H1 (cell line): ENCODE measurements at regions not wholly inside any gene's neighbourhood (a gene's known extent, or its start where the extent isn't known, plus 50 kb on each side); places are given as distances from the start of the nearest gene placed in this dataset.
A peak's percentile ranks its signal among the peaks of the same experiment; 100 is the strongest.

Source experiments
- CTCF ChIA-PET: fragments of 300-600 bp; sonication (Branson Sonifier 250); formaldehyde crosslinking; loops from one replicate; lab custom pipeline; 2021; ENCODE audit not compliant: partially characterized antibody; lab: Charles Lee
- POLR2A ChIA-PET: fragments of 300-600 bp; sonication (Branson Sonifier 250); formaldehyde crosslinking; loops from one replicate; lab custom pipeline; 2021; ENCODE audit warnings: inconsistent platforms; ENCODE audit not compliant: partially characterized antibody; lab: Charles Lee
- DNase-seq, 2 experiments: peaks; one replicate each; pipeline versions ENCODE4 v3.0.0 to v3.0.0-alpha.2; 2010 to 2022; ENCODE audit warnings: low spot score in 2 of 2, low read depth in 1 of 2, mixed read lengths in 1 of 2
- FAIRE-seq: peaks from 2 replicates; lab custom pipeline; 2011; peaks lifted over from hg19 to GRCh38; lab: Jason Lieb, UNC
- H2AFZ ChIP-seq: 2 replicates; pipeline ENCODE4 v1.8.1; 2012; ENCODE audit warnings: low read length, inconsistent platforms
- H2AK5ac ChIP-seq: 2 replicates; pipeline ENCODE4 v1.6.1; 2013; ENCODE audit warnings: low read depth, low read length
- H2BK120ac ChIP-seq: replicated peaks from 2 replicates; pipeline ENCODE3; 2013; ENCODE audit warnings: low read depth, low read length, inconsistent platforms
- H2BK12ac ChIP-seq: 2 replicates; pipeline ENCODE4 v1.6.1; 2013; ENCODE audit warnings: low read depth, low read length
- H2BK15ac ChIP-seq: 2 replicates; pipeline ENCODE4 v1.6.1; 2013; ENCODE audit warnings: low read length
- H2BK20ac ChIP-seq: 2 replicates; pipeline ENCODE4 v1.6.1; 2013; ENCODE audit warnings: low read length
- H2BK5ac ChIP-seq: 2 replicates; pipeline ENCODE4 v1.6.1; 2013; ENCODE audit warnings: low read depth, low read length
- H3K14ac ChIP-seq: 2 replicates; pipeline ENCODE4 v1.6.1; 2013; ENCODE audit warnings: inconsistent platforms; ENCODE audit not compliant: insufficient read length
- H3K18ac ChIP-seq: 2 replicates; pipeline ENCODE4 v1.6.1; 2013; ENCODE audit warnings: low read length; ENCODE audit errors: extremely low read depth
- H3K23ac ChIP-seq: 2 replicates; pipeline ENCODE4 v1.6.1; 2013; ENCODE audit warnings: inconsistent platforms; ENCODE audit not compliant: insufficient read length
- H3K23me2 ChIP-seq: 2 replicates; pipeline ENCODE4 v1.6.1; 2013; ENCODE audit warnings: low read depth, low read length
- H3K27ac ChIP-seq: 2 replicates; pipeline ENCODE4 v1.6.1; 2011; ENCODE audit warnings: low read depth, low read length, inconsistent platforms
- H3K27me3 ChIP-seq, 4 experiments: replicated peaks in 1 of 4; 1 replicate in 1 of 4; 2 replicates in 3 of 4; pipeline versions ENCODE4 v1.6.1 to v1.8.1; 2011 to 2013; ENCODE audit warnings: low read length in 3 of 4, mild to moderate bottlenecking in 3 of 4, inconsistent platforms in 2 of 4, mixed read lengths in 2 of 4, moderate library complexity in 1 of 4; ENCODE audit not compliant: control insufficient read depth in 3 of 4, insufficient read depth in 3 of 4; ENCODE audit errors: extremely low read depth in 1 of 4
- H3K36me3 ChIP-seq, 4 experiments: 2 replicates each; pipeline versions ENCODE4 v1.6.1 to v1.8.1; 2011 to 2013; ENCODE audit warnings: mild to moderate bottlenecking in 4 of 4, low read length in 3 of 4, moderate library complexity in 2 of 4, control low read depth in 1 of 4, inconsistent platforms in 1 of 4; ENCODE audit not compliant: insufficient read depth in 4 of 4, control insufficient read depth in 2 of 4
- H3K4ac ChIP-seq: replicated peaks from 2 replicates; pipeline ENCODE3; 2013; ENCODE audit warnings: low read length, low read depth, mixed read lengths, inconsistent platforms; ENCODE audit not compliant: insufficient read length
- H3K4me1 ChIP-seq, 4 experiments: replicated peaks in 1 of 4; 1 replicate in 1 of 4; 2 replicates in 3 of 4; pipeline versions ENCODE4 v1.6.1 to v1.8.1; 2011 to 2013; ENCODE audit warnings: low read length in 3 of 4, inconsistent platforms in 2 of 4, mixed read lengths in 1 of 4; ENCODE audit not compliant: insufficient read depth in 4 of 4, control insufficient read depth in 3 of 4
- H3K4me2 ChIP-seq, 2 experiments: 2 replicates each; pipeline versions ENCODE4 v1.6.1 to v1.8.1; 2011 to 2013; ENCODE audit warnings: low read depth in 2 of 2, low read length in 2 of 2, control low read depth in 1 of 2, inconsistent platforms in 1 of 2, mild to moderate bottlenecking in 1 of 2; ENCODE audit not compliant: insufficient read depth in 1 of 2
- H3K4me3 ChIP-seq, 4 experiments: fragments of 200-600, 300-600 bp in 1 of 4; sonication (generic), shearing (Covaris generic), sonication (Bioruptor Twin) in 1 of 4; 2 replicates each; pipeline versions ENCODE4 v1.5.1 to v1.8.1; 2011 to 2016; ENCODE audit warnings: low read length in 4 of 4, low read depth in 3 of 4, control low read depth in 2 of 4, inconsistent platforms in 2 of 4, mild to moderate bottlenecking in 2 of 4, mixed read lengths in 1 of 4, moderate library complexity in 1 of 4; ENCODE audit not compliant: insufficient read depth in 2 of 4; ENCODE audit errors: extremely low read depth in 1 of 4
- H3K56ac ChIP-seq: replicated peaks from 2 replicates; pipeline ENCODE3; 2013; ENCODE audit warnings: low read depth, mild to moderate bottlenecking, mixed read lengths, low read length, inconsistent platforms; ENCODE audit not compliant: insufficient read length
- H3K79me1 ChIP-seq: 2 replicates; pipeline ENCODE4 v1.6.1; 2013; ENCODE audit warnings: low read depth, low read length, control low read depth
- H3K79me2 ChIP-seq, 2 experiments: 2 replicates each; pipeline versions ENCODE4 v1.6.1 to v1.8.1; 2012 to 2013; ENCODE audit warnings: low read length in 2 of 2, mild to moderate bottlenecking in 2 of 2, inconsistent platforms in 1 of 2; ENCODE audit not compliant: insufficient read depth in 2 of 2, control insufficient read depth in 1 of 2
- H3K9ac ChIP-seq, 4 experiments: replicated peaks in 1 of 4; 1 replicate in 1 of 4; 2 replicates in 3 of 4; pipeline versions ENCODE4 v1.6.1 to v1.8.1; 2011 to 2013; ENCODE audit warnings: low read depth in 3 of 4, low read length in 3 of 4, control low read depth in 2 of 4, mild to moderate bottlenecking in 2 of 4, moderate library complexity in 2 of 4, inconsistent platforms in 1 of 4; ENCODE audit errors: extremely low read depth in 1 of 4
- H3K9me3 ChIP-seq, 2 experiments: 2 replicates each; pipeline versions ENCODE4 v1.6.1 to v1.8.1; 2012 to 2013; ENCODE audit warnings: mild to moderate bottlenecking in 2 of 2, moderate library complexity in 2 of 2, control low read depth in 1 of 2, inconsistent platforms in 1 of 2, low read depth in 1 of 2, low read length in 1 of 2, mixed read lengths in 1 of 2; ENCODE audit not compliant: insufficient read depth in 2 of 2
- H4K20me1 ChIP-seq, 2 experiments: replicated peaks in 1 of 2; 2 replicates each; pipeline versions ENCODE3 to v1.8.1; 2011 to 2013; ENCODE audit warnings: inconsistent platforms in 2 of 2, low read length in 2 of 2, mild to moderate bottlenecking in 1 of 2; ENCODE audit not compliant: insufficient read depth in 2 of 2, control insufficient read depth in 1 of 2
- H4K5ac ChIP-seq: 2 replicates; pipeline ENCODE4 v1.6.1; 2013; ENCODE audit warnings: low read length, low read depth, mixed read lengths, inconsistent platforms; ENCODE audit not compliant: insufficient read length
- H4K8ac ChIP-seq: 2 replicates; pipeline ENCODE4 v1.8.0; 2013; ENCODE audit warnings: mild to moderate bottlenecking, moderate library complexity, low read length, inconsistent platforms; ENCODE audit not compliant: insufficient read depth; ENCODE audit errors: extremely low read depth
- H4K91ac ChIP-seq: replicated peaks from 2 replicates; pipeline ENCODE3; 2013; ENCODE audit warnings: low read length, mixed read lengths, inconsistent platforms; ENCODE audit not compliant: insufficient read length
- CEBPB ChIP-seq: IDR thresholded peaks from 2 replicates; pipeline ENCODE4 v1.6.1; 2012; ENCODE audit warnings: low read depth, low read length
- CTCF ChIP-seq, 3 experiments: IDR thresholded peaks; 1 replicate in 2 of 3; 2 replicates in 1 of 3; pipeline versions ENCODE4 v1.5.1 to v1.6.1; 2011; ENCODE audit warnings: low read length in 3 of 3, mild to moderate bottlenecking in 3 of 3, inconsistent platforms in 2 of 3, low read depth in 1 of 3, moderate library complexity in 1 of 3; ENCODE audit not compliant: insufficient read depth in 1 of 3; ENCODE audit errors: control extremely low read depth in 1 of 3
- RAD21 ChIP-seq, 2 experiments: IDR thresholded peaks in 1 of 2; conservative IDR thresholded peaks in 1 of 2; 2 replicates each; pipeline ENCODE4 v1.6.1; 2011; ENCODE audit warnings: low read depth in 2 of 2, low read length in 2 of 2, improper control_type of control experiment in 1 of 2, inconsistent platforms in 1 of 2, mild to moderate bottlenecking in 1 of 2, moderate library complexity in 1 of 2
- RBBP5 ChIP-seq: IDR thresholded peaks from 2 replicates; pipeline ENCODE4 v1.7.1; 2012; ENCODE audit warnings: low read depth, mild to moderate bottlenecking, inconsistent platforms, low read length, moderate library complexity, borderline replicate concordance
- RNF2 ChIP-seq: fragments of 200-900, 300-1000 bp; sonication (generic); IDR thresholded peaks from 2 replicates; pipeline ENCODE4 v1.7.1; 2016; ENCODE audit warnings: borderline replicate concordance, low read depth, mild to moderate bottlenecking, antibody characterized with exemption, low read length; ENCODE audit not compliant: poor library complexity, severe bottlenecking; ENCODE audit errors: missing control alignments
- TEAD4 ChIP-seq: IDR thresholded peaks from 2 replicates; pipeline ENCODE4 v1.6.1; 2012; ENCODE audit warnings: low read depth, low read length, inconsistent platforms, mixed read lengths
- WGBS, 2 experiments: shearing (Covaris generic) in 1 of 2; methylation state at CpG; one replicate each; pipeline versions ENCODE4 v1.1.6 to v1.1.7; 2013 to 2015; ENCODE audit warnings: low lambda C conversion rate in 2 of 2, mixed read lengths in 2 of 2, inconsistent platforms in 1 of 2, low coverage in 1 of 2, missing lambda C conversion rate in 1 of 2; ENCODE audit not compliant: insufficient replicate concordance in 2 of 2, insufficient coverage in 1 of 2, insufficient read length in 1 of 2; ENCODE audit errors: extremely low coverage in 1 of 2, missing lambda C conversion rate in 1 of 2; 5-methylcytosine and 5-hydroxymethylcytosine counted together

GRCh38 chr6:2353412-2354137, 108.2 kb upstream of the GMDS start:
- Histone ChIP-seq H2BK5ac (no peak overlapping the region), H3K79me1 (no peaks in the 10 kb centered on the region), H3K23ac (no peak overlapping the region), H2AFZ (no peak overlapping the region), H3K4me2 (no peak overlapping the region), H3K56ac (no peak overlapping the region), H4K91ac (no peak overlapping the region), H4K8ac (no peak overlapping the region), H2AK5ac (no peak overlapping the region)
- DNase-seq: peak; percentile 10 to 76
- TF ChIP-seq CEBPB (peak; percentile 28; the same call in 1 of the 2 replicates), CTCF (IDR thresholded peaks at IDR 0.05; ENCODE audit: control extremely low read depth in 1 of 3, insufficient read depth in 1 of 3, low read depth in 1 of 3, low read length in 3 of 3) (peak in 2 of 3 experiments; percentile 72 to 80; a peak in 3 of 4 replicates), TEAD4 (peak; percentile 75; the same call in 1 of the 2 replicates), RAD21 (IDR thresholded peaks at IDR 0.05 in 1 of 2, conservative IDR thresholded peaks at IDR 0.05 in 1 of 2; ENCODE audit: low read depth in 2 of 2, low read length in 2 of 2) (peak; percentile 93 to 95), RNF2 (no peak), RBBP5 (no peak)
- TF ChIP-seq, all 59 proteins: peak for 4
- Histone ChIP-seq H3K9me3 (no peaks in the 10 kb centered on the region), H3K9ac (no peak overlapping the region), H3K23me2 (no peaks in the 10 kb centered on the region), H4K5ac (no peak overlapping the region), H2BK120ac (no peak overlapping the region), H3K79me2 (no peaks in the 10 kb centered on the region), H3K4me1 (no peaks in the 10 kb centered on the region), H2BK12ac (no peak overlapping the region), H3K27ac (no peak overlapping the region), H2BK20ac (no peak overlapping the region), H3K27me3 (no peaks in the 10 kb centered on the region), H3K18ac (no peak overlapping the region), H3K14ac (no peak overlapping the region), H2BK15ac (no peak overlapping the region), H3K4me3 (no peak overlapping the region), H3K36me3 (no peaks in the 10 kb centered on the region), H3K4ac (no peak overlapping the region), H4K20me1 (no peaks in the 10 kb centered on the region)
- FAIRE-seq: no peak
- CTCF ChIA-PET: interaction anchor here (0.6 to 1.8 kb wide), 41 partner anchors 8 to 762 kb away, joined by 3 to 37 read pairs (median 4); no protein-coding TSS in a partner anchor
- WGBS, 2 experiments: 62% methylated on average over 10 of the region's 10 CpGs; no CpG with 5 or more reads in 1 of the 2 experiments
- POLR2A ChIA-PET: interaction anchor here (0.9 to 1.1 kb wide), 2 partner anchors 144 to 746 kb away, joined by 3 to 4 read pairs; no protein-coding TSS in a partner anchor
